ENCODE measurements at regions not wholly inside any gene's neighbourhood (a gene's known extent, or its start where the extent isn't known, plus 50 kb on each side); places are given as distances from the start of the nearest gene placed in this dataset.

DNA sequence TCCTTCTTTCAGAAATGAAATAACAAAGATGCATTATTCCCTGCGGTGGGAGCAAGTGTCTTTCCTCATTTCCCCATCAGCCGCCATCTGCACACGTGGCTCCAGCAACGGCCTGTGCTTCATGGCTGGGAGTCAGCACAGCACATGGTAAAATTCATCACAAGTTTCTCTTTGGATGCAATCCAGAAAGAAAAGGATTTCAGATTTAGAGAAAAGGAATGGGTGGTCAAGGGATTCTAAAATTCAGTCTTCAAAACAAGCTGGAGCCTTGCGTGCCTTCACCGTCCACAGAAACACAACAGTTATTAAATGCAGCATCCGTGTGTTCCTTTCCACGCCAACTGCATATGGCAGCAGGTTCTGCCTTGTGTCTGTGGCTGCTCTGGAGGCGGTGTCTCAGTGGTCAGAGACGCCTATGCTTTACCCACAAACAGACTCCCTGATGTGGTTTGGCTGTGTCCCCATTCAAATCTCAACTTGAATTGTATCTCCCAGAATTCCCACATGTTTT, 107.6 kb downstream of the THBS2 start:
- H2AFZ ChIP-seq, result no peak overlapping the region
- no peak overlapping the region for H3K27ac ChIP-seq
- intact Hi-C loops (cut with micrococcal nuclease; ENCODE audit: unreplicated experiment), result no loop called here
- no peak for DNase-seq
- H3K79me2 ChIP-seq (ENCODE audit: low read depth), result no peaks in the 10 kb centered on the region
- no peaks in the 10 kb centered on the region for H3K36me3 ChIP-seq (ENCODE audit: low read depth)
- no peaks in the 10 kb centered on the region for H3K4me1 ChIP-seq (replicated peaks; ENCODE audit: insufficient read depth)
- no peaks in the 10 kb centered on the region for H3K9me2 ChIP-seq (ENCODE audit: insufficient read depth)
- no peaks in the 10 kb centered on the region for H3K9me3 ChIP-seq (ENCODE audit: insufficient read depth, low read depth)
- BruUV-seq (replicated peaks), result no TSS peak
- H4K20me1 ChIP-seq (ENCODE audit: insufficient read depth), result no peaks in the 10 kb centered on the region
- no peaks in the 10 kb centered on the region for H3F3A ChIP-seq (ENCODE audit: insufficient read depth, low read depth)
- TF ChIP-seq, protein P1, sequence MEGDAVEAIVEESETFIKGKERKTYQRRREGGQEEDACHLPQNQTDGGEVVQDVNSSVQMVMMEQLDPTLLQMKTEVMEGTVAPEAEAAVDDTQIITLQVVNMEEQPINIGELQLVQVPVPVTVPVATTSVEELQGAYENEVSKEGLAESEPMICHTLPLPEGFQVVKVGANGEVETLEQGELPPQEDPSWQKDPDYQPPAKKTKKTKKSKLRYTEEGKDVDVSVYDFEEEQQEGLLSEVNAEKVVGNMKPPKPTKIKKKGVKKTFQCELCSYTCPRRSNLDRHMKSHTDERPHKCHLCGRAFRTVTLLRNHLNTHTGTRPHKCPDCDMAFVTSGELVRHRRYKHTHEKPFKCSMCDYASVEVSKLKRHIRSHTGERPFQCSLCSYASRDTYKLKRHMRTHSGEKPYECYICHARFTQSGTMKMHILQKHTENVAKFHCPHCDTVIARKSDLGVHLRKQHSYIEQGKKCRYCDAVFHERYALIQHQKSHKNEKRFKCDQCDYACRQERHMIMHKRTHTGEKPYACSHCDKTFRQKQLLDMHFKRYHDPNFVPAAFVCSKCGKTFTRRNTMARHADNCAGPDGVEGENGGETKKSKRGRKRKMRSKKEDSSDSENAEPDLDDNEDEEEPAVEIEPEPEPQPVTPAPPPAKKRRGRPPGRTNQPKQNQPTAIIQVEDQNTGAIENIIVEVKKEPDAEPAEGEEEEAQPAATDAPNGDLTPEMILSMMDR (conservative IDR thresholded peaks at IDR 0.05), result no peak
- TF ChIP-seq EZH2 (IDR thresholded peaks at IDR 0.05; ENCODE audit: low read depth), result no peak
- peaks cover 51% of the 10 kb centered on the region for H3K27me3 ChIP-seq (ENCODE audit: insufficient read depth, low read depth)
- H3K4me2 ChIP-seq, result no peak overlapping the region
- H3K4me3 ChIP-seq, result no peak overlapping the region
- CTCF ChIA-PET, result no interaction called here
- POLR2A ChIA-PET (ENCODE audit: unreplicated experiment), result no interaction called here

DNA sequence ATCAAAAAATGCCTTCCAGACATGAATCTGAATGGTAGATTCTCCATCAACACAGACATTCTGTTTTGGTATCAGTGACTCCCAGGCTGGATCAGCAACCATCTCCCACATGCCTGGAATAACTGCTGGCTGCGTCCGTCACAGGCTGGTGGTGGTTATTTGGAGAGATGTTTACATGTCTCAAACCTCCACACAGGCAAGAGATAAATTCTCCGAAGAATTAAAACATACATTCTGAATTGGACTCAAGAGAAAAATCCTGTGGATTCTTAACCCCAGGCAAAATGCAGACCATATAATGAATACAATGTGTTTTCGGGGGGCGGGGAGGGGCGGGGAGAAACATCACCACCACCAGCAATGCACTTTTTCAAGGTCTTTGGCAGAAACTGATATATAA, 108.2 kb downstream of the THBS2 start:
- H3K4me2 ChIP-seq, result no peak overlapping the region
- peaks cover 57% of the 10 kb centered on the region for H3K27me3 ChIP-seq (ENCODE audit: insufficient read depth, low read depth)
- H3K27ac ChIP-seq, result no peak overlapping the region
- no peaks in the 10 kb centered on the region for H3K9me2 ChIP-seq (ENCODE audit: insufficient read depth)
- no peaks in the 10 kb centered on the region for H3F3A ChIP-seq (ENCODE audit: insufficient read depth, low read depth)
- no TSS peak for BruUV-seq (replicated peaks)
- CTCF ChIA-PET, result no interaction called here
- H4K20me1 ChIP-seq (ENCODE audit: insufficient read depth), result no peaks in the 10 kb centered on the region
- no peaks in the 10 kb centered on the region for H3K79me2 ChIP-seq (ENCODE audit: low read depth)
- H2AFZ ChIP-seq, result no peak overlapping the region
- H3K36me3 ChIP-seq (ENCODE audit: low read depth), result no peaks in the 10 kb centered on the region
- POLR2A ChIA-PET (ENCODE audit: unreplicated experiment), result no interaction called here
- TF ChIP-seq, protein P1 (conservative IDR thresholded peaks at IDR 0.05), result no peak
- TF ChIP-seq EZH2 (IDR thresholded peaks at IDR 0.05; ENCODE audit: low read depth), result no peak
- H3K4me3 ChIP-seq, result no peak overlapping the region
- H3K9me3 ChIP-seq (ENCODE audit: insufficient read depth, low read depth), result no peaks in the 10 kb centered on the region
- intact Hi-C loops (cut with micrococcal nuclease; ENCODE audit: unreplicated experiment), result no loop called here
- H3K4me1 ChIP-seq (replicated peaks; ENCODE audit: insufficient read depth), result no peaks in the 10 kb centered on the region
- no peak for DNase-seq

DNA sequence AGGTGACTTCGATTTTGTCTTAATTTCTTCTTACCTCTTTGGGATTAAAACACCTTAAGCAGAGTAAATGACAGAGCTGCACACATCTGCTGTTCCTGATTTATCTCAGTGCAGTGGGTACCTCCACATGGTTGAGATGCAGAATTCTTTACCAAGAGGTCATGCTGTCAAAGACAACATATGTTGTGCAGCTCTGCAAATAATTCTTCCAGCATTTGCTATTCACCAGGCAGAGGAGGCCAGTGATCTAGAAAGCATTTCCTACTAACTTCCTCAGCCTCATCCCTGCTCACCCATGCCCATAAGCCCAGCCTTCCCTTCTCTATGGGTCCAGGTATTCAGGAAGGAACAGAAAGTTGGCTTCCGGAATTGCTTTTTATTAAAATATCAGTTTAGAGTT, 109.3 kb downstream of the THBS2 start:
- H3K36me3 ChIP-seq (ENCODE audit: low read depth), result no peaks in the 10 kb centered on the region
- BruUV-seq (replicated peaks), result no TSS peak
- no peak for DNase-seq
- H3K79me2 ChIP-seq (ENCODE audit: low read depth), result no peaks in the 10 kb centered on the region
- TF ChIP-seq, protein P1 (conservative IDR thresholded peaks at IDR 0.05), result no peak
- no peak for TF ChIP-seq EZH2 (IDR thresholded peaks at IDR 0.05; ENCODE audit: low read depth)
- H3F3A ChIP-seq (ENCODE audit: insufficient read depth, low read depth), result no peaks in the 10 kb centered on the region
- peaks cover 67% of the 10 kb centered on the region for H3K27me3 ChIP-seq (ENCODE audit: insufficient read depth, low read depth)
- no peaks in the 10 kb centered on the region for H3K9me2 ChIP-seq (ENCODE audit: insufficient read depth)
- H3K9me3 ChIP-seq (ENCODE audit: insufficient read depth, low read depth), result no peaks in the 10 kb centered on the region
- H2AFZ ChIP-seq, result no peak overlapping the region
- intact Hi-C loops (cut with micrococcal nuclease; ENCODE audit: unreplicated experiment), result no loop called here
- no peaks in the 10 kb centered on the region for H3K4me1 ChIP-seq (replicated peaks; ENCODE audit: insufficient read depth)
- H3K4me2 ChIP-seq, result no peak overlapping the region
- ChIA-PET POLR2A (ENCODE audit: unreplicated experiment) (no interaction called here), CTCF (no interaction called here)
- no peak overlapping the region for H3K27ac ChIP-seq
- no peak overlapping the region for H3K4me3 ChIP-seq
- no peaks in the 10 kb centered on the region for H4K20me1 ChIP-seq (ENCODE audit: insufficient read depth)
